Adrenal gland (tissue), 9 donors: ENCODE measurements at regions not wholly inside any gene's neighbourhood (a gene's known extent, or its start where the extent isn't known, plus 50 kb on each side); places are given as distances from the start of the nearest gene placed in this dataset.

Experiments
- DNase-seq, 7 donors: peaks; one replicate each; pipeline ENCODE4 v3.0.0-alpha.2; 2019 to 2020
- H3K27ac ChIP-seq, 5 donors: fragments of 200-600 bp; sonication (generic) in 4 of 5; 1 replicate in 3 of 5; 2 replicates in 2 of 5; pipeline versions ENCODE4 v1.5.1 to v1.8.0; 2016 to 2020; ENCODE audit warnings: mild to moderate bottlenecking in 1 of 5
- H3K27me3 ChIP-seq: fragments of 200-600 bp; 2 replicates; pipeline ENCODE4 v1.8.0; 2021
- H3K36me3 ChIP-seq, 2 donors: fragments of 200-600 bp; replicated peaks in 1 of 2; 1 replicate in 1 of 2; 2 replicates in 1 of 2; pipeline versions ENCODE4 v1.5.1 to v1.8.0; 2018 to 2022
- H3K4me1 ChIP-seq, 2 donors: fragments of 200-600 bp; replicated peaks in 1 of 2; 1 replicate in 1 of 2; 2 replicates in 1 of 2; pipeline versions ENCODE4 v1.5.1 to v1.8.0; 2018 to 2021
- H3K4me3 ChIP-seq, 4 donors: fragments of 200-600 bp; sonication (generic) in 3 of 4; one replicate each; pipeline ENCODE4 v1.5.1; 2016 to 2018
- H3K9me3 ChIP-seq, 3 donors: fragments of 200-600 bp; sonication (generic) in 1 of 3; replicated peaks in 1 of 3; 1 replicate in 2 of 3; 2 replicates in 1 of 3; pipeline versions ENCODE4 v1.5.1 to v1.8.0; 2016 to 2021
- CTCF ChIP-seq, 6 experiments: fragments of 450-650 bp in 4 of 6; fragments of 200-600 bp in 2 of 6; sonication (generic) in 1 of 6; IDR thresholded peaks; 1 replicate in 5 of 6; 2 replicates in 1 of 6; pipeline versions ENCODE4 v1.5.1 to v1.8.0; 2016 to 2021; ENCODE audit warnings: antibody characterized with exemption in 6 of 6, mild to moderate bottlenecking in 2 of 6, moderate library complexity in 1 of 6
- POLR2A ChIP-seq, 2 donors: fragments of 450-650 bp; IDR thresholded peaks; one replicate each; pipeline ENCODE4 v1.6.1; 2017; ENCODE audit warnings: antibody characterized with exemption in 2 of 2, mild to moderate bottlenecking in 2 of 2, moderate library complexity in 1 of 2
- WGBS, 4 donors: extraction: QIAGEN DNeasy Blood & Tissue Kit in 2 of 4; methylation state at CpG; one replicate each; pipeline versions ENCODE4 v1.1.5 to v1.1.7; 2013 to 2017; 5-methylcytosine and 5-hydroxymethylcytosine counted together
- intact Hi-C, 2 donors: fragments of 100-400 bp; cut with DNase I; formaldehyde crosslinking; loops; one replicate each; pipeline versions ENCODE4 v1.14.1 to v1.15.0; 2022 to 2023
- donor health status: healthy with polysubstance abuse.
- donor health status: Bipolar disorder and iron deficiency.
- donor health status: DM: yes; HTN: yes; CAD: no.
- donor health status: DM: no; HTN: no; CAD: no.
- donor health status: DM: no; HTN: no; CAD: no.

DNA sequence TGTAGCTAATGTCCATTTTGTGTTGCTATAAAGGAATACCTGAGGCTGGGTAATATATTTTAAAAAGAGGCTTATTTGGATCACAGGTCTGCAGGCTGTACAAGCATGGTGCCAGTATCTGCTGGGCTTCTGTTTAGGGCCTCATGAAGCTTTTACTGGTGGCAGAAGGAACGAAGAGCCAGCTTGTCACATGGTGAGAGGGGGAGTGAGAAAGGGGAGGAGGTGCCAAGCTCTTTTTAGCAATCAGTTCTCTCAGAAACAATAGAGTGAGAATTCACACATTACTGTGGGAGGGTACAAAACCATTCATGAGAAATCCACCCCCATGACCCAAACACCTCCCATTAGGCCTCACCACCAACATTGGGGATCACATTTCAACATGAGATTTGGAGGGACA is 340.9 kb downstream of the RASEF start:
- DNase-seq: no peak
- Histone ChIP-seq H3K36me3 (no peaks in the 10 kb centered on the region), H3K4me1 (no peaks in the 10 kb centered on the region), H3K9me3 (no peaks in the 10 kb centered on the region), H3K27me3 (no peaks in the 10 kb centered on the region), H3K4me3 (no peak overlapping the region), H3K27ac (no peak overlapping the region)
- no peak for TF ChIP-seq POLR2A (IDR thresholded peaks at IDR 0.05)
- no peak for TF ChIP-seq CTCF (IDR thresholded peaks at IDR 0.05)
- WGBS, 4 donors: 71 to 100% (median 82%) methylated on average over 1 of the region's 1 CpG
- intact Hi-C loops: no loop called here

GRCh38 chr9:82722561-82722960 is 340.4 kb downstream of the RASEF start:
- 81 to 93% (median 89%) methylated on average over 2 of the region's 2 CpGs for WGBS, 4 donors
- intact Hi-C loops: no loop called here

GRCh38 chr9:82726424-82727276 is 336.3 kb downstream of the RASEF start:
- Histone ChIP-seq H3K36me3 (no peaks in the 10 kb centered on the region), H3K4me1 (no peaks in the 10 kb centered on the region), H3K9me3 (no peaks in the 10 kb centered on the region), H3K27ac (no peak overlapping the region), H3K27me3 (no peaks in the 10 kb centered on the region), H3K4me3 (no peak overlapping the region)
- intact Hi-C loops: no loop called here
- WGBS, 4 donors: 44 to 70% (median 63%) methylated on average over 6 of the region's 6 CpGs
- TF ChIP-seq POLR2A (IDR thresholded peaks at IDR 0.05) (no peak), CTCF (IDR thresholded peaks at IDR 0.05) (no peak)
- DNase-seq: no peak

More at GRCh38 chr9:82722561-82722960, 340.4 kb downstream of the RASEF start:
- no peaks in the 10 kb centered on the region for H3K36me3 ChIP-seq
- H3K4me3 ChIP-seq: no peak overlapping the region
- no peaks in the 10 kb centered on the region for H3K4me1 ChIP-seq
- H3K9me3 ChIP-seq: no peaks in the 10 kb centered on the region
- DNase-seq: no peak
- no peaks in the 10 kb centered on the region for H3K27me3 ChIP-seq
- TF ChIP-seq POLR2A (IDR thresholded peaks at IDR 0.05): no peak
- TF ChIP-seq CTCF (IDR thresholded peaks at IDR 0.05): no peak
- no peak overlapping the region for H3K27ac ChIP-seq

DNA sequence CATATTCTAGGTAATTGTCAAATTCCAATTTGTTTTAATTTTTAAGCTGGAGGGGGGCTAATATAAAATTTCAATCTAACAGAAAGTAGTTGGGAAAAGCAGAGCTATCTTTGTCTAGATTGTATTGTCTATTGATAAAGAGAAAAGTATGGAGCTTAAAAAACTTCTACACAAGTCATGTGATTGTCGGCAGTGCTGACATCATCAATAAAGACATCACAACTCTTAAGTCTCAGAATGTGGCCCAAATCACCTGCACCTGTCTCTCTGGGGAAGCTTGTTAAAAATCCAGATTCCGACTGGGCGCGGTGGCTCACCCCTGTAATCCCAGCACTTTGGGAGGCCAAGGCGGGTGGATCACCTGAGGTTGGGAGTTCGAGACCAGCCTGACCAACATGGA is 333.8 kb downstream of the RASEF start:
- no peak for TF ChIP-seq CTCF (IDR thresholded peaks at IDR 0.05)
- no peak for TF ChIP-seq POLR2A (IDR thresholded peaks at IDR 0.05)
- H3K4me3 ChIP-seq: no peak overlapping the region
- intact Hi-C loops: no loop called here
- no peak overlapping the region for H3K27ac ChIP-seq
- H3K36me3 ChIP-seq: no peaks in the 10 kb centered on the region
- H3K9me3 ChIP-seq: no peaks in the 10 kb centered on the region
- WGBS, 4 donors: 86 to 94% (median 93%) methylated on average over 2 to 6 of the region's 6 CpGs
- H3K4me1 ChIP-seq: no peaks in the 10 kb centered on the region
- H3K27me3 ChIP-seq: no peaks in the 10 kb centered on the region
- DNase-seq: no peak
